ENCODE measurements at regions not wholly inside any gene's neighbourhood (a gene's known extent, or its start where the extent isn't known, plus 50 kb on each side); places are given as distances from the start of the nearest gene placed in this dataset.

DNA sequence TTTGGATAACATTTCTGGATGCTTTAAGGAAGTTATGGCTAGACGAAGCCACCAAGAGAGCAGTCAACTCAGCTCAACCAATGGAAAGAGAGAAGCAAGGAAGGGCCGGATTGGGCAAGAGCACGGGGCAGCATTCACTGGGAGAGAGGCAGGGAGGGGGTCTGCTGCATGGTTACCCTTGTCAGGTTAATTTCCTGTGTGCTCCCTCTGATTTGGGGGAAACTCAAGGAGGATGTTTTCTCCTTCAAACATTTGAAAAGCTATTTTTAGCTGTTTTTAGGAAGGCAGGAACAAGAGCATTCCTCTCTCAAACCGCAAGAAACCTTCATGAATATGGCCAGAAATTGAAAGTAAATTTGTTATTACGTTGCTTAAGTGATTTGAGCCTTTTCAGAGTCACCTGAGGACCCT is 118.5 kb upstream of the ZFHX3 start:
- Histone ChIP-seq H4K20me1 (ENCODE audit: control insufficient read depth, extremely low read depth, insufficient read depth, low read length) (no peaks in the 10 kb centered on the region), H3K36me3 (ENCODE audit: control insufficient read depth in 2 of 2, extremely low read depth in 1 of 2, insufficient read depth in 2 of 2, low read length in 2 of 2) (no peaks in the 10 kb centered on the region), H3K4me2 (ENCODE audit: control insufficient read depth, extremely low read depth, insufficient read depth, low read depth, low read length) (no peak overlapping the region), H3K9ac (ENCODE audit: control insufficient read depth, extremely low read depth, insufficient read depth, low read length) (no peak overlapping the region), H3K4me1 (ENCODE audit: control insufficient read depth, extremely low read depth, insufficient read depth, low read length) (peaks cover under 1% of the 10 kb centered on the region), H3K27me3 (ENCODE audit: control insufficient read depth, extremely low read depth, insufficient read depth, low read length) (no peaks in the 10 kb centered on the region), H3K9me3 (ENCODE audit: control insufficient read depth, low read depth, low read length) (no peaks in the 10 kb centered on the region), H2AFZ (ENCODE audit: control insufficient read depth, low read length) (no peak overlapping the region), H3K4me3 (ENCODE audit: control insufficient read depth in 2 of 3, extremely low read depth in 1 of 3, insufficient read depth in 2 of 3, low read depth in 1 of 3, low read length in 3 of 3) (no peak overlapping the region), H3K9me1 (ENCODE audit: control insufficient read depth, extremely low read depth, insufficient read depth, low read length) (no peaks in the 10 kb centered on the region), H3K27ac (ENCODE audit: control insufficient read depth, insufficient read depth, low read length) (no peak overlapping the region), H3K79me2 (ENCODE audit: control insufficient read depth, insufficient read depth, low read length) (no peaks in the 10 kb centered on the region)
- DNase-seq (ENCODE audit: low read depth, low spot score) (no peak), FAIRE-seq (no peak)
- dilution Hi-C loops (cut with MboI; ENCODE audit: extremely low pct_ligation_motif_present, low sequenced_read_pairs): no loop called here
- TF ChIP-seq, protein P1, sequence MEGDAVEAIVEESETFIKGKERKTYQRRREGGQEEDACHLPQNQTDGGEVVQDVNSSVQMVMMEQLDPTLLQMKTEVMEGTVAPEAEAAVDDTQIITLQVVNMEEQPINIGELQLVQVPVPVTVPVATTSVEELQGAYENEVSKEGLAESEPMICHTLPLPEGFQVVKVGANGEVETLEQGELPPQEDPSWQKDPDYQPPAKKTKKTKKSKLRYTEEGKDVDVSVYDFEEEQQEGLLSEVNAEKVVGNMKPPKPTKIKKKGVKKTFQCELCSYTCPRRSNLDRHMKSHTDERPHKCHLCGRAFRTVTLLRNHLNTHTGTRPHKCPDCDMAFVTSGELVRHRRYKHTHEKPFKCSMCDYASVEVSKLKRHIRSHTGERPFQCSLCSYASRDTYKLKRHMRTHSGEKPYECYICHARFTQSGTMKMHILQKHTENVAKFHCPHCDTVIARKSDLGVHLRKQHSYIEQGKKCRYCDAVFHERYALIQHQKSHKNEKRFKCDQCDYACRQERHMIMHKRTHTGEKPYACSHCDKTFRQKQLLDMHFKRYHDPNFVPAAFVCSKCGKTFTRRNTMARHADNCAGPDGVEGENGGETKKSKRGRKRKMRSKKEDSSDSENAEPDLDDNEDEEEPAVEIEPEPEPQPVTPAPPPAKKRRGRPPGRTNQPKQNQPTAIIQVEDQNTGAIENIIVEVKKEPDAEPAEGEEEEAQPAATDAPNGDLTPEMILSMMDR (optimal IDR thresholded peaks at IDR 0.05 in 1 of 3, IDR thresholded peaks at IDR 0.05 in 1 of 3, conservative IDR thresholded peaks at IDR 0.05 in 1 of 3; ENCODE audit: extremely low read depth in 1 of 3, insufficient read depth in 2 of 3, low read length in 3 of 3): no peak
- TF ChIP-seq EZH2 (IDR thresholded peaks at IDR 0.05; ENCODE audit: low read length): no peak

DNA sequence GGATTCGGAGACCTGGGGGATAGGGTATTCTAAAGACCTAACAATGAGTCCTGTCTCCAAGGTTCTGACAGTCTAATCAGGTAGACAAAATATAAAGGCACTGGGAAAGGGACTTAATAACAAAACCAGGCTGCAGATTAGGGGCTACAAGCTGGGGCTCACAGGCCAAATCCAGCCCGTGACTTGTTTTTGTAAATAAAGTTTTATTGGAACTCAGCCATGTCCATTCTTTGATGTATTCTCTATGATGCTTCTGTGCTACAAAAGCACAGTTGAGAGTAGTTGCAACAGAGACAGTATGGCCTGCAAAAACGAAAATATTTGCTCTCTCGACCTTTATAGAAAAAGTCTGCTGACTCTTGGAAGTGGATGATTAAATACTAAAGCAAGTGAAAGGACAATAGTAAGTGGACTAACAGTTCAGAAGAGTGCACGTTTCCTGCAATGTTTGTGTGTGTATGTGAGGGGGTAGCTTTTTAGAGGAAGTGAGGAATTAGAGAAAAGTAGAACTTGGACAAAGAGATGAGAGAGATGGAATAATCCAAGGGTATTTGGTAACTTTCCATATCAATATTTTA is 115.4 kb upstream of the ZFHX3 start:
- DNase-seq (ENCODE audit: low read depth, low spot score): no peak
- H3K4me3 ChIP-seq (ENCODE audit: control insufficient read depth in 2 of 3, extremely low read depth in 1 of 3, insufficient read depth in 2 of 3, low read depth in 1 of 3, low read length in 3 of 3): no peak overlapping the region
- no peak overlapping the region for H3K9ac ChIP-seq (ENCODE audit: control insufficient read depth, extremely low read depth, insufficient read depth, low read length)
- FAIRE-seq: no peak
- no peak overlapping the region for H2AFZ ChIP-seq (ENCODE audit: control insufficient read depth, low read length)
- no peak overlapping the region for H3K4me2 ChIP-seq (ENCODE audit: control insufficient read depth, extremely low read depth, insufficient read depth, low read depth, low read length)
- H3K27ac ChIP-seq (ENCODE audit: control insufficient read depth, insufficient read depth, low read length): no peak overlapping the region
- TF ChIP-seq EZH2 (IDR thresholded peaks at IDR 0.05; ENCODE audit: low read length): no peak
- TF ChIP-seq, protein P1 (optimal IDR thresholded peaks at IDR 0.05 in 1 of 3, IDR thresholded peaks at IDR 0.05 in 1 of 3, conservative IDR thresholded peaks at IDR 0.05 in 1 of 3; ENCODE audit: extremely low read depth in 1 of 3, insufficient read depth in 2 of 3, low read length in 3 of 3): no peak
- dilution Hi-C loops (cut with MboI; ENCODE audit: extremely low pct_ligation_motif_present, low sequenced_read_pairs): no loop called here
- no peaks in the 10 kb centered on the region for H3K9me3 ChIP-seq (ENCODE audit: control insufficient read depth, low read depth, low read length)
- H3K27me3 ChIP-seq (ENCODE audit: control insufficient read depth, extremely low read depth, insufficient read depth, low read length): no peaks in the 10 kb centered on the region
- no peaks in the 10 kb centered on the region for H3K79me2 ChIP-seq (ENCODE audit: control insufficient read depth, insufficient read depth, low read length)
- H4K20me1 ChIP-seq (ENCODE audit: control insufficient read depth, extremely low read depth, insufficient read depth, low read length): no peaks in the 10 kb centered on the region
- H3K36me3 ChIP-seq (ENCODE audit: control insufficient read depth in 2 of 2, extremely low read depth in 1 of 2, insufficient read depth in 2 of 2, low read length in 2 of 2): no peaks in the 10 kb centered on the region
- no peaks in the 10 kb centered on the region for H3K9me1 ChIP-seq (ENCODE audit: control insufficient read depth, extremely low read depth, insufficient read depth, low read length)
- no peaks in the 10 kb centered on the region for H3K4me1 ChIP-seq (ENCODE audit: control insufficient read depth, extremely low read depth, insufficient read depth, low read length)

Measured in keratinocyte (primary cell).